SU-DHL-6 (cell line): ENCODE measurements at regions not wholly inside any gene's neighbourhood (a gene's known extent, or its start where the extent isn't known, plus 50 kb on each side); places are given as distances from the start of the nearest gene placed in this dataset.

ENCODE experiments used
- H2AFZ ChIP-seq: fragments of 200-600 bp; sonication (generic); 2 replicates; pipeline ENCODE4 v1.6.1; 2014; ENCODE audit warnings: low read depth, mild to moderate bottlenecking, moderate library complexity, mixed read lengths, antibody characterized with exemption, low read length; ENCODE audit not compliant: severe bottlenecking
- H3F3A ChIP-seq: fragments of 200-600 bp; shearing (Covaris generic); 2 replicates; pipeline ENCODE4 v1.6.0; 2016; ENCODE audit warnings: antibody characterized with exemption, mild to moderate bottlenecking; ENCODE audit not compliant: insufficient read depth
- H3K27ac ChIP-seq: fragments of 200-600 bp; sonication (generic); 2 replicates; pipeline ENCODE4 v1.5.1; 2016; ENCODE audit warnings: low read depth, mild to moderate bottlenecking, low read length, moderate library complexity, mixed read lengths
- H3K27me3 ChIP-seq: fragments of 200-600 bp; sonication (generic), shearing (Covaris generic); 2 replicates; pipeline ENCODE4 v1.6.0; 2014; ENCODE audit warnings: mild to moderate bottlenecking, low read length
- H3K36me3 ChIP-seq: fragments of 200-600 bp; sonication (generic); 2 replicates; pipeline ENCODE4 v1.6.1; 2014; ENCODE audit warnings: mild to moderate bottlenecking, low read length, mixed read lengths
- H3K4me2 ChIP-seq: fragments of 300-600, 200-600 bp; shearing (Covaris generic), sonication (generic); 2 replicates; pipeline ENCODE4 v1.6.0; 2014; ENCODE audit warnings: low read length, low read depth, mild to moderate bottlenecking; ENCODE audit not compliant: poor library complexity, severe bottlenecking
- H3K4me3 ChIP-seq: fragments of 200-600 bp; sonication (generic); 2 replicates; pipeline ENCODE4 v1.5.1; 2014; ENCODE audit warnings: antibody characterized with exemption, low read length, mild to moderate bottlenecking, mixed read lengths; ENCODE audit not compliant: insufficient read depth, poor library complexity, severe bottlenecking
- H3K79me2 ChIP-seq: fragments of 200-600 bp; sonication (generic); 2 replicates; pipeline ENCODE4 v1.6.1; 2014; ENCODE audit warnings: mild to moderate bottlenecking, low read length, moderate library complexity; ENCODE audit not compliant: insufficient read depth
- H3K9ac ChIP-seq: fragments of 200-600 bp; sonication (generic); 2 replicates; pipeline ENCODE4 v1.7.0; 2014; ENCODE audit warnings: mild to moderate bottlenecking, low read length
- H3K9me2 ChIP-seq: fragments of 200-600 bp; sonication (generic); replicated peaks from 2 replicates; pipeline ENCODE4 v1.6.1; 2014; ENCODE audit warnings: low read length; ENCODE audit not compliant: insufficient read depth
- H3K9me3 ChIP-seq: fragments of 200-600 bp; sonication (generic); 2 replicates; pipeline ENCODE4 v1.6.1; 2014; ENCODE audit warnings: low read length, mixed read lengths; ENCODE audit not compliant: insufficient read depth
- H4K20me1 ChIP-seq: fragments of 200-600 bp; sonication (generic); 2 replicates; pipeline ENCODE4 v1.6.1; 2014; ENCODE audit warnings: low read depth, mild to moderate bottlenecking, antibody characterized with exemption, low read length, moderate library complexity, mixed read lengths
- EZH2phosphoT487 ChIP-seq: fragments of 200-600 bp; sonication (generic), shearing (Covaris generic); conservative IDR thresholded peaks from 2 replicates; pipeline ENCODE4 v1.6.1; 2018; ENCODE audit warnings: mild to moderate bottlenecking, antibody characterized with exemption, low read length, moderate library complexity, mixed read lengths
- TF ChIP-seq, protein P1 (sequence below): fragments of 200-600 bp; sonication (generic); IDR thresholded peaks from one replicate; pipeline ENCODE4 v1.5.1; 2017; ENCODE audit warnings: antibody characterized with exemption, mild to moderate bottlenecking, low read length, moderate library complexity; ENCODE audit not compliant: insufficient read depth, poor library complexity, severe bottlenecking

DNA sequence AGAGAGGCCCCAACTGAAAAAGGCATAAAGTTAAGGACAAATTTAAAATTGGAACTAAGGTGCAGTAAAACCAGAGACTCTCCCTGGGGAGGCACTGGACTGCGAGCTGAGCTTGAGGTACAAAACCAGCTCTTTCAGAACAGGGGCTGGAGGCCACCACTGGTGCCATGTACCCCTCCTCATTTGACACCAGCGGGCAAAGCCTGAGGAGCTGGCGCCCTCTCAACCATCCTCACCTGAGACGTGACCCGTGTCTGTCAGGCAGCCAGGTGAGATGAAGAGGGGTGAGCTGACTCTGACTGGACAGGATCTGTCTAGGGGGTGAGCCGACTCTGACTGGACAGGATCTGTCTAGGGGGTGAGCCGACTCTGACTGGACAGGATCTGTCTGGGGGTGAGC lies 68.5 kb downstream of the TMEM18 start:
- H4K20me1 ChIP-seq: no peaks in the 10 kb centered on the region
- no peak overlapping the region for H3K9ac ChIP-seq
- H3K4me2 ChIP-seq: no peak overlapping the region
- H3K9me2 ChIP-seq: no peaks in the 10 kb centered on the region
- H3K79me2 ChIP-seq: no peaks in the 10 kb centered on the region
- TF ChIP-seq, protein P1, sequence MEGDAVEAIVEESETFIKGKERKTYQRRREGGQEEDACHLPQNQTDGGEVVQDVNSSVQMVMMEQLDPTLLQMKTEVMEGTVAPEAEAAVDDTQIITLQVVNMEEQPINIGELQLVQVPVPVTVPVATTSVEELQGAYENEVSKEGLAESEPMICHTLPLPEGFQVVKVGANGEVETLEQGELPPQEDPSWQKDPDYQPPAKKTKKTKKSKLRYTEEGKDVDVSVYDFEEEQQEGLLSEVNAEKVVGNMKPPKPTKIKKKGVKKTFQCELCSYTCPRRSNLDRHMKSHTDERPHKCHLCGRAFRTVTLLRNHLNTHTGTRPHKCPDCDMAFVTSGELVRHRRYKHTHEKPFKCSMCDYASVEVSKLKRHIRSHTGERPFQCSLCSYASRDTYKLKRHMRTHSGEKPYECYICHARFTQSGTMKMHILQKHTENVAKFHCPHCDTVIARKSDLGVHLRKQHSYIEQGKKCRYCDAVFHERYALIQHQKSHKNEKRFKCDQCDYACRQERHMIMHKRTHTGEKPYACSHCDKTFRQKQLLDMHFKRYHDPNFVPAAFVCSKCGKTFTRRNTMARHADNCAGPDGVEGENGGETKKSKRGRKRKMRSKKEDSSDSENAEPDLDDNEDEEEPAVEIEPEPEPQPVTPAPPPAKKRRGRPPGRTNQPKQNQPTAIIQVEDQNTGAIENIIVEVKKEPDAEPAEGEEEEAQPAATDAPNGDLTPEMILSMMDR: no peak
- no peak for TF ChIP-seq EZH2phosphoT487
- H2AFZ ChIP-seq: no peak overlapping the region
- no peak overlapping the region for H3K27ac ChIP-seq
- H3K9me3 ChIP-seq: no peaks in the 10 kb centered on the region
- no peaks in the 10 kb centered on the region for H3F3A ChIP-seq
- no peaks in the 10 kb centered on the region for H3K27me3 ChIP-seq
- H3K36me3 ChIP-seq: no peaks in the 10 kb centered on the region
- no peak overlapping the region for H3K4me3 ChIP-seq

DNA sequence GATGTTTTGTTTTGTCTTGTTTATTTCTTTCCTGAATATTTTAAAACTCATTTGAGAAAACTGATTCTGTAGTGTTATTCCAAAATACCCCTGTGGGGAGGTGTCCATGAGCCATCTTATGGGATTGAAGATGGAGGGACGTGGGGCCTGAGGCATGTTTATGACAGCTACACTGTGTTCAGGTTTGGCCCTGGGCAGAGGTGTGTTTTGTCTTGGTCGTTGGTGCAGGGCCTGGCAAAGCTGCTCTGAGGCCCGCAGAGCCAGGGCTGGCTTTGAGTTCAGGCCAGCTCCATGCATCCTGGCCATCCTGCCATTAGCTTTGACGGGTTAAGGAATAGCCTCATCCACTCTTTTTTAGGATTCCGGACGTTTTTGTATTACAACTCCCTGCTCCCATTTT lies 68.9 kb downstream of the TMEM18 start:
- H3K9me3 ChIP-seq: no peaks in the 10 kb centered on the region
- no peaks in the 10 kb centered on the region for H3K79me2 ChIP-seq
- no peaks in the 10 kb centered on the region for H3K27me3 ChIP-seq
- H3K27ac ChIP-seq: no peak overlapping the region
- no peak overlapping the region for H3K4me2 ChIP-seq
- H2AFZ ChIP-seq: no peak overlapping the region
- H3K36me3 ChIP-seq: no peaks in the 10 kb centered on the region
- no peaks in the 10 kb centered on the region for H3F3A ChIP-seq
- H4K20me1 ChIP-seq: no peaks in the 10 kb centered on the region
- H3K9me2 ChIP-seq: no peaks in the 10 kb centered on the region
- no peak overlapping the region for H3K4me3 ChIP-seq
- no peak for TF ChIP-seq EZH2phosphoT487
- TF ChIP-seq, protein P1: no peak
- H3K9ac ChIP-seq: no peak overlapping the region

DNA sequence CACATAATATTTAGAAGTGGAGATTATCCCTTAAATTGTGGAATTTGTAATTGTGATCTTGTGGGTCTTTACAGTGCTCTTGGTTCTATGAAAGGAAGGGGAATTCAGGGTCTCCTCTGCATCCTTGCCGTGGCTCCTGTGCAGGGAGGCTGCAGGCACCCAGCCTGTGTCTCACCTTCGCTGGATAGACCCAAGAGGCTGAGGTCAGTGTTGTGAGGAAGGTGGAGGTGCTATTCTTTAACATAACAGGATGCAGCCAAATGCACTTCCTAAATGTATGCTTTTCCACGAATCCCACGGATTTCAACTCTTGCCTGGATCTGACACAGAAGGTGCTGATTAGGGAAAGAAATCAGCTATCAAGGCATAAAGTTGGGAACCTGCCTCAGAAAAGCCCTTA lies 69.5 kb downstream of the TMEM18 start:
- TF ChIP-seq, protein P1: no peak
- TF ChIP-seq EZH2phosphoT487: no peak
- H3F3A ChIP-seq: no peaks in the 10 kb centered on the region

DNA sequence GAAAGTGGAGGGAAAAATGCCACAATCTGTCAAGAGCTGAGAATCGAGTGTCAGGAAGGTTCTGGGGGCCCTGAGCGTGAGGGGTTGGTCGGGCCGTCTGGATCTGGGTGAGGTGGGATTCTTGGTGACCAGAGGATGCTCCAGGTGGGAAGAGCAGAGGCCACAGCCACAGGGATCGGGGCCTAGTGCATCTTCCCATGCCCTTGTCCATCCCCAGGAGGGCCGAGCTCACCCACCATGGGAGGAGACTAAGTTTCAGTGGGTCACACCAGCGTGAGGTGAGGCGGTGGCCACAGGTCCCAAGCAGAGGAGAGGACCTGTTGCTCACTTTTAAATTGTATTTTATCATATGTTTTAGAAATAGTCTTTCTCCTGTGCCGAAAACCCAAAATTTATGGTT lies 70.0 kb downstream of the TMEM18 start:
- Histone ChIP-seq H3K9ac (no peak overlapping the region), H3F3A (no peaks in the 10 kb centered on the region), H3K4me3 (no peak overlapping the region), H4K20me1 (no peaks in the 10 kb centered on the region), H3K27me3 (no peaks in the 10 kb centered on the region), H3K79me2 (no peaks in the 10 kb centered on the region), H3K9me3 (no peaks in the 10 kb centered on the region), H2AFZ (no peak overlapping the region), H3K9me2 (no peaks in the 10 kb centered on the region), H3K36me3 (no peaks in the 10 kb centered on the region), H3K27ac (no peak overlapping the region), H3K4me2 (no peak overlapping the region)
- TF ChIP-seq, protein P1: no peak
- TF ChIP-seq EZH2phosphoT487: no peak

More for the DNA sequence above, 69.5 kb downstream of the TMEM18 start:
- no peaks in the 10 kb centered on the region for H3K27me3 ChIP-seq
- no peaks in the 10 kb centered on the region for H4K20me1 ChIP-seq
- no peak overlapping the region for H3K9ac ChIP-seq
- no peaks in the 10 kb centered on the region for H3K79me2 ChIP-seq
- no peak overlapping the region for H2AFZ ChIP-seq
- no peaks in the 10 kb centered on the region for H3K9me2 ChIP-seq
- H3K27ac ChIP-seq: no peak overlapping the region
- H3K4me2 ChIP-seq: no peak overlapping the region
- H3K36me3 ChIP-seq: no peaks in the 10 kb centered on the region
- H3K4me3 ChIP-seq: no peak overlapping the region
- no peaks in the 10 kb centered on the region for H3K9me3 ChIP-seq
